Sigmoid colon (tissue), 4 donors: ENCODE measurements at regions not wholly inside any gene's neighbourhood (a gene's known extent, or its start where the extent isn't known, plus 50 kb on each side); places are given as distances from the start of the nearest gene placed in this dataset.

Source experiments
- CTCF ChIP-seq, 4 experiments: fragments of 450-650 bp in 3 of 4; fragments of 200-600 bp in 1 of 4; IDR thresholded peaks; one replicate each; pipeline ENCODE4 v1.5.1; 2016 to 2019; ENCODE audit warnings: antibody characterized with exemption in 4 of 4, mild to moderate bottlenecking in 3 of 4, moderate library complexity in 2 of 4
- EP300 ChIP-seq, 4 donors: sonication (generic); formaldehyde crosslinking; IDR thresholded peaks; one replicate each; pipeline ENCODE4 v1.6.1; 2017; ENCODE audit warnings: antibody characterized with exemption in 4 of 4
- POLR2A ChIP-seq, 2 donors: fragments of 450-650 bp; IDR thresholded peaks; one replicate each; pipeline ENCODE4 v1.6.1; 2016; ENCODE audit warnings: antibody characterized with exemption in 2 of 2, mild to moderate bottlenecking in 2 of 2, moderate library complexity in 2 of 2

DNA sequence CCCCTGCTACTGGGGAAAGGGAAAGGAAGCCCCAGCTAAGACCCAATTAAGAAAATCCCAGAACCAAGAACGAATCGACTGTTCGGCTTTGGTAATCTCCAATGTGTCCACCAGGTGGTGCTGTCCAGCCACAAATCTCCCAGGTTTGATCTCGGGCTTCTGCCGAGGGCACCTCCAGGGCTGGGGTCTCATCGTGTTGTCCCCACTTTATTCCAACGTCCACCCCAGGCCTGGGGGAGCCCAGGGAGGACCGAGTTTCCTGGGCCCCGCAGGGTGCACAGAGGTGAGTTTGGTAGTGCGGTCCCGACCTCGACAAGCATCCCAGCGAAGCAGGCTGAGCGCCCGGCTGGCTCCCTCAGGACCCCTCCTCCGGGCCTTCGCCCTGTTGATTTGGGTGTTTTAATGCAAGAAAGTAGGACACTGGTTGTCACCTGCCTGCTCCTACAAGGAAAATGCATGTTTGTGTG, 185.1 kb downstream of the GOLGA6L6 start:
- TF ChIP-seq EP300 (IDR thresholded peaks at IDR 0.05) (no peak), POLR2A (IDR thresholded peaks at IDR 0.05) (no peak), CTCF (IDR thresholded peaks at IDR 0.05) (peak; percentile 42 to 83 (median 60))
